ENCODE measurements at regions not wholly inside any gene's neighbourhood (a gene's known extent, or its start where the extent isn't known, plus 50 kb on each side); places are given as distances from the start of the nearest gene placed in this dataset.

DNA sequence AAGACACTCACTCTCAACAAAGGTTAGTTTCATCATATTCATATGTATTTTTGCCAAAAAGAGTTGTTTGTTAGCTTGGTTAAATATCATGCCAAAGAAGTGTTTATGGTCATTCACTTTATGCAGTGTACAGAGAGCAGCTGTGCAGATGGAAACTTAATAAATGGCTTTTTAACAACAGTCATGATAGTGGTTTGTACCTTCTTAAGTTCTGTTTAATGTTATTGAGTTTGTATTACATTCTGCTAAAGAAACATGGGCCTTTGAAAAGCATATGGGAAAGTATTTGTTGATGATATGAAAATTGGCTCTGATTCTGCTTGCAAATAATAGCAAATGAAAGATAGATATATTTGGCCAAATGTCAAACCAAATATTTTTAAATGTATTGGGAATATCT is 607.3 kb downstream of the NCAM2 start:
- DNase-seq, result no peak

DNA sequence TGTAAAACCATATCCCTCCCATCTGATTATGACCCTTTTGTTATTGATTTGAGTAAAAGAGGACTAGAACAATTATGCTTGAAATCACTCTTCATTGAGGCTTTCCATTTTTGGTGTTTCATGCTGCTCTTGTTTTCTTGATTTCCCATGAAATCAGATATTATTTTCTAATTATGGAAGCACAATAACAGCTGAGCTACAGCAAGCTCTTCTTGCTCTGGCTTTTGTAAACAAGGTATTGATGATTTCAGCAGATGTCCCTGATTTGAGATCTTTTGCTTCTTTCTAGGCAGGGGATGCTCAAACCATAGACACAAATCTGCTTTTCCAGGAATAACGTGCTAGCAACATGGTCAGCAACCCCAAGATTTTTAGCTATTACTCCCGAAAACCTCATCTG is 607.8 kb downstream of the NCAM2 start:
- no peak for DNase-seq

DNA sequence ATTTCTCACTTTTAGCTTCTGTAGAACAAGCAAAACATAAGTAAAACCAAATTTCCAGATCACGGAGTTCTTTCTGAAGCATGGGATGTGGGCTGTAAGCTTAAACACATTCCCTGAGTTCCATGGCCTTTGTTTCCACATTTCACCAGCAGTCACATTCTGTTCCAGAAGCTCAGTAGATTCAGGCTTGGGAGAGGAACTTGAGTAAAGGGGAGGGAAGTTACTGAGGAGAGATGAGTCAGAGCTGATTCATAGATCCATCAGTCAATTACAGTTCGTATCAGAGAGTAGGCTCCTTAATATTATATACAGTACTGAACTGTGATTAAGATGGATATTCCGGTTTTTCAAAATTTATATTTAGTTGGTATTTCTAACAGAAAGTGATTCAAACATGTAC is 614.3 kb downstream of the NCAM2 start:
- DNase-seq, result peak in 1 of 2 experiments; percentile 2

DNA sequence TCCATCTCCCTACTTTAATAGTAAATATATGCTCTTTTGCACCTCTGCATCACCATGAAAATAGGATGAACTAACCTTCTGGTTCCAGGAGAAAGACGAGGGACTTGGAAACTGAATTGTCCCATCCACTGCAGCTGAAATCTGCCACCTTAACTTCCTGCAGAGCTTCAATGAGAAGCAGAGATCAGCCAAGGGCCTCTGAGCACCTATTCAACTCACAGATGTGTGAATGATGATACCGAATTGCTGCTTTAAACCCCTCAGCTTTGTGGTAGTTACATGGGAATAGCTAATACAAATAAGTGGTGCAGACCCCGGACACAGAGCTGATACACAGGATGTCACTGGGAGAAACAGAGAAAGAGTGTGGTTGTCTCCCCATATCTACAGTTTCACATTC is 616.8 kb downstream of the NCAM2 start:
- no peak for DNase-seq

DNA sequence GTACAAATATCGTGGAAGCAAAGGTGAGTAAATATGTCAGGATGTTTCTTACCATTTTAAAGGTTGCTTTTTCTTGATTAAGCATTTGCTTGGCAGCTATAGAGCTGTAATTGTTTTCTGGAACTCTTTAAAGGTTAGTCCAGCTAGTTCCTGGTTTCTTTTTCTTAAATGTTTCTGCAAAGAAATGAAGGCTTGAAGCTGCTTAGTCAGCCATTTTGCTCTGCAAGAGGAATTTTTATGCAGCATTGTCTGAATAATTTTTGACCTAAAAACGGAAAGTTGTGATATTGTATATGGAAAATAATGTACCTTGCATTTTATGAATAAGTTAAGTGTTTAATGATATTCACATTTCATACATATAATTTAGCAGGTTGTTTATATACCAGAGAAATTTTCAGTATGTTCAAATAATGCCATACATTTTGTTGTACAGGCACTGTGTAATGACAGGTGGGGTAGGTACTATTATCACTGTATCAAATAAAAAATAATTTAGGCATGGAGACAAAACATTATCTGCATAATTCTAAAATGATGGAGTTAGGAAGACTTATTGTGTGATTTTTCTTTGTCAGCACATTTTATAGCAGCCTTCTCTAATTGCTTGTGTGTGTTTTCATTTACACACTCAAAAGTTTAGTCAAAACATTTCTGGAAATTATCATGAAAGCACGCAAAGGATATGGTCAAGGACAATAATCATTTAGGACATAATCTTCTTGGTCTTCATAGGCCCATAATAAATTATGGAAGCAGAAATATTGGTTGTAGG is 624.4 kb downstream of the NCAM2 start:
- no peak for DNase-seq

DNA sequence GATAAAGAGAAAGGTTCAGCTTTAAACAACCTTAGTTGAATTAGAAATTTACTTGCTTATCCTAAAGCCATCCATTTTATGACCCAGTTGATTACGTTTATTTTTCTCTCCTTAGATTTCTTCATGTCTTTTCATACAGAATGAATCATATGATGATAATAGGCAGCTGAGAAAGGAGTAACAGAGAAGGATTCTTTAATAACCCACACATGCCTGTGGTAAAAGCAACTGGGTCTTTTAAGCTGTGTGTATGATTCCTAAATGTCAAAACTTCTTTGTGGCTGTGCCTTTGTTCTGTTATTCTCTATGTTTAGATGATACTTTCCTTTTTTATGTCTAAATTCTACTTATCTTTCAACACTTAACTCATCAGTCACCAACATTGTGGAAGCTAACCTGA is 626.5 kb downstream of the NCAM2 start:
- DNase-seq, result no peak

DNA sequence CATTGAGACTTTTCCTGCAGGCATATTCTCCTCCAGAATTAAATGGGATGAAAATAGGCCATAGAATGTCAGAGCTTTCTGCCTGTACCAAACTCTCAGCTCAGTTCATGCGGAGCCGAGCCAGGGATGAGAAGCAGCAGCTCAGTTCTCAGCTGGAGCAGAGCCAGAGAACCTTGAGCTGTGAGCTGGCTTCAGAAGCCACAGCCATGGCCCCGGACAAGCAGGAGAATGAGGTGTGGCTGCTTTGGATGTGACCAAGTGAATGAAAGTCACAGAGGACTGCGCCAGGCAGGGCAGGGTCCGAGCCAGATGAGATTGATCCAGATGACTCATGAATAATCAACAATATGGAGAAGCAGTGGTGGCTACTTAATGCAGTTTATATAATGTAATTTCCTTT is 633.8 kb downstream of the NCAM2 start:
- DNase-seq, result peak; percentile 8 to 42

DNA sequence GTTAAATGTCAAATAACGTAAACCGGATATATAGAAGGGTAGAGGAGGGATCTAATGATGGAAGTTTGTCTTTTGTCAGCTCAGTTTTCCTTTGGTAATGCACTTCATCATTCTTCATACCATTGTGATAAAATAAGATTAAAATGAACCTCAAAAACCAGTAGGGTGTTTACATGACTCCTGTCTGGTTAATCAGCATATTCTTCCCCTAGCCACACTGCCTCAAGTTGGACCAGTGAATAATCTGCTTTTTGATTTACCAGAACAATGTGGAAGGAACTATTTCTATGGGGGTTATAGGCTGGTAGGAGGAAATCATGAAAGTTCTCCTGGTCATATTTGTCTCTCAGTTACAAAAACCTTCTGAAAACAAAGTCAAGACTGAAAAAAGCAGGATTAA is 634.7 kb downstream of the NCAM2 start:
- DNase-seq, result no peak

DNA sequence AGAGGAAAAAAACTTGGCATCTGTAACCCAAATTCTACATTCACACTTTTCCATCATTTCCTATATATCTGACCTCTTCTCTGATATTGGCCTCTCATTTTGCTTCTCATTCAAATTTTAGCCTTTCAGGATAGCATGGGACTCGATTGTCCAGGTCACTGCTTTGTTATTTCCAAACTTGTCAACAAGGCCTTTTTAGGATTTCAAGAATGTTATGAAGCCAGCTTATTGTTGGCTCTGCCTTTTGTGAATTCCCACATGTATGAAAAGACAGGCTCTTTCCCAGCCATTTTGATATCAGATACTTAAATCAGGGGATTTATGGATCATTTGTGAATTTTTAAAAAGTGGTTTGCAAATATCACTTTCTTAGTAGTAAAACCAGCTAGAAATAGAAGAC is 663.5 kb downstream of the NCAM2 start:
- no peak for DNase-seq

DNA sequence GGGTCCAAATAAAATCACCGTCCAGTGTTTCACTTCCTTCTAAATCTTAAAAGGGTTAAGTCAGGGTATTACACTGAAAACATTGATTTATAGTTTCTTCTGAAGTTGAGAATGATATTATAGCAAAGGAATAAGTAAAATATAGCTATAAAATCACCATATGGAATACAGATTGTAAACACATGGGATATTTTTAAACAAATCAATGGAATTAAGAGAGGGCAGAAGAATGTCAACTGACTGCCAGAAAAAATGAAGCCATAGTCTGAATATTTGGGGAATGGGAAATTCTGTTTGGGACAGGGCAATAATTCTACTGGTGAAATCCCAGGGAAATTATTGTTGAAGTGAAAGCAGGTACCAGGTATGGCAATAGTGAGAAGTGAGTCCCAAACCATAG is 664.6 kb downstream of the NCAM2 start:
- DNase-seq, result no peak

DNA sequence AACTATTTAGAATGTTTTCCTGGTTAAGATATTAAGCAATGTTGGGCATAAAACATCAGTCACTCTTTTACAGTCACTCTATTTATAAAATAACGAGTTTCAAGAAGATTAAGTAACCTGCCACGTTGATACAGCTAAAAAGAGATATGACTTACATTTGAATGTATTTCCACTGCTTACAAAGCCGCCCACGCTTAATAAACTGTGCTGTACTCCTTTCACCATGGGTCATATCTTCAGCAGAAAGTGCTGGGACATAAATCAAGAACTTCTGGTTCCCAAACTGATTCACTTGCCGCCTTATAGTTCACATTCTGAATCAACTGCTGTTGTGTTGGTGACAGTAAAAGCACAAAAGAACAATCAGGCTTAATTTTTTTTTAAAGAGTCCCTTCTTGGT is 666.7 kb downstream of the NCAM2 start:
- no peak for DNase-seq

DNA sequence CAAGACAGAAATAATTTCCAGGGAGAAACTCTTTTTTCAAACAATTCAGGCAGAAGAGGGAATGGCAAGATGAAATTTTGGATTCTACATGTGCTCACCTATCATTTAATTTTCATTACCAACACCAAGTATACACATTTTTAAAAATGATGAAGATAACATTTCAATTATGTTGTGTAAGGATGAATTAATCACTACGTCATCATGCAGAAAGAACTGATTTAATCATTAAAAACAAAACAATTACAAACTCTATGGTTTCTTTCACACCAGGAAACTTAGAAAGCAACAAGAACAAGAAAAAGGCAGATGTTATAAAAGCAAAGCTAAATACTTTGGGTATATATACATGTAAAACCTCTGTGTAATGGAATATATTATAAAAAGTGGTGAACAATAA is 668.5 kb downstream of the NCAM2 start:
- no peak for DNase-seq

DNA sequence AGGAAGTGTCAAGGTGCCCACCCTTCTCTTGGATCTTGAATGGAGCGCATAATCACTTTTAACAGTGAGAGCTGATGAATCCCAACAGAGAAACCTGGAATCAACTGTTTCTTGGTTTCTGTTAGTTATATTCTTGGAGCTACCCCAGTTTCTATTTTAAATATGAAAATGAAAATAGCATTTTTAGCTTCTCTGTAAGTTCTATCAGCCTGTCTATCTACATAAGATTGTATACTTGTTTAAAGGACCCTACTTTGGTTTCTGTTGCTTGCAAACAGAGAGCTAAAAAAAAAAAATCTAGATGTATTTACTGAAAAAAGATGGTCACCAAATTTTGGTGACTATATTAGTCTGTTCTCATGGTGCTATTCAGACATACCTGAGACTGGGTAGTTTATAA is 670.0 kb downstream of the NCAM2 start:
- DNase-seq, result no peak

DNA sequence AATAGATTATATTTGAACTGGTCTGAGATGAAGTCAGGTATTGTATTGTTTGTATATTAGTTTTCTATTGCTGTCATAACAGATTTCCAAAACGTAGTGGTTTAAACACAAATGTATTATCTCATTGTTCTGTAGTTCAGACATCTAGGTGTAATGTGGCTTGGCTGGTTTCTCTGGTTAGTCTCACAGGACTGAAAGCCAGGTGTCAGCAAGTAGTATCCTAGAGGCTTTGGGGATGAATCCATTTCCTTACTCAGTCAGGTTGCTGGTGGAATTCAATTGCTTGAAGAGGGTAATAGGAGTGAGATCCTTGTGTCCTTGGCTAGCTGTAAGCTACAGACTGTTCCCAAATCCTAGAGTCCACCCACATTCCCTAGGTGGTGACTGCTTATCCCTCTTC is 675.8 kb downstream of the NCAM2 start:
- no peak for DNase-seq

DNA sequence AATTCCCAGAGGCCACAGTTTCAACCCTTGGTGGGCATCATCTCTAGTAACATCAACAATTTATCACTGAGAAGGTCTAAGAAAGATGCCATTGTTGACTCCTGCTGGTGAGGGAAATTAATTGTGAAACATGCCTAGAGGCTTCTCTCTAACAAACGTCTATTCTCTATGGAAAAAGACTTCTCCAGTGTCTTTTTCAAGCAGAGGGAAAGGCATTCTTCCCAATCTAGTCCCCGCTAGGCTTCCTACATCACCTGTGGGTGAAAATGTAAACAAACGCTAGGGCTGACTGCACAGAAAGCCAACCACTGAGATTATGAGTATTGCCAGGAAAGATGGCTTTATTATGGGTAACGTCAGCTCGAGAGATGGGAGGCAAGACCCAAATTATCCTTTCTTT is 677.4 kb downstream of the NCAM2 start:
- no peak for DNase-seq

DNA sequence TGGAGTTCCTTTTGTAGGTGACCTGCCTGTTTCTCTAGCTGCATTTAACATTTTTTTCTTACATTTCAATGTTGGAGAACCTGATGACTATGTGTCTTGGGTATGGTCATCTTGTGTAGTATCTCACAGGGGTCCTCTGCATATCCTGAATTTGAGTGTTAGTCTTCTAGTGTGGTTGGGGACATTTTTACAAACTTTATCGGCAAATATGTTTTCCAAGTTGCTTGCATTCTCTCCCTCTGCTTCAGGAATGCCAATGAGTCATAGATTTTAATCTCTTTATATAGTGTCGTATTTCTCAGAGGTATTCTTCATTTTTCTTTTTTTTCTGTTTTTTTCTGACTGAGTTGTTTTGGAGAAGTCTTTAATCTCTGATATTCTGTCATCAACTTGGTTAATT is 684.0 kb downstream of the NCAM2 start:
- DNase-seq, result no peak

DNA sequence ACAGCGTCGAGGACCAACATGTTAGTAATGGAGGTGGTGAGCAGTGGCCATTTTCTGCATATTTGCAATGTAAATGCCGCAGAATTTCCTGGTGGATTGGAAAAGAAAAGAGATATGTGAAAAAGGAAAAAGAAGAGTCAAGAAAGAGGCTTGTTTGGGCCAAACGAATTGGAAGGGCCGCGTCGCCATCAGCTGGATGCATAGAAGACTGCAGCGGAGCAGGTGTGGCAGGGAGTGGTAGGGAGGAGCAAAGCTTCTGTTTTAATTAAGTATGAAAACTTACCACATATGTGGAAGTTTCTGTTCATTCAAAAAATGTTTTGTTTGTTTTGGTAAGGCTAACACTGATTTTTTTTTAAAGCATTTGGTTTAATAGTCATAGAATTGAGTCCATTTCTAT is 690.7 kb downstream of the NCAM2 start:
- peak in 1 of 2 experiments; percentile 13 for DNase-seq

DNA sequence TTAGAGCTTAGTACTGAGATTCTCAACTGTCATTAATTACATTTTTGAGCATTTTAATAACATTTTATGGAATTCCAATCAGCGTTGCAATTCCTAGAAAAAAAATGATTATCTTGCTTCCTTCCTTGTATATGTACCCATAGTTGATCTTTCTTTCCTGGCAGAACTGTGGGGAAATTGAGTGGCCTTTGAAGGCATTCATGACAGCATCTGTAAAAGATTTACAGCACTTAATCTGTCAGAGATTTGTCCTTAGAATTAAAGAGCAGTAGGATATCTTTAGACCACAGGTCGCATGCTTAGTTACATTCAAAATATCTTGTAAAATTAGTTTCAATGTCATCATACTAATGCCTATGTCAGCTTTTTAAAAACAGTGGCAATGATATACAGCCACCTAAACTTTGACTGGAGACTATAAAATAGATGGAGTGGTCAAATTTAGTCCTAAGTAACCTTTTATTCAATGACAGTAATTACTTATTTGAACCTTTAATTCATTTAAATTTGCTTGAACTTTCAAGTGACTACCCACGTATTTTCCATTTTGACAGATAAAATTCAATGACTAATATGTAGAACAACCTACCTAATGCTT is 692.0 kb downstream of the NCAM2 start:
- DNase-seq, result no peak

DNA sequence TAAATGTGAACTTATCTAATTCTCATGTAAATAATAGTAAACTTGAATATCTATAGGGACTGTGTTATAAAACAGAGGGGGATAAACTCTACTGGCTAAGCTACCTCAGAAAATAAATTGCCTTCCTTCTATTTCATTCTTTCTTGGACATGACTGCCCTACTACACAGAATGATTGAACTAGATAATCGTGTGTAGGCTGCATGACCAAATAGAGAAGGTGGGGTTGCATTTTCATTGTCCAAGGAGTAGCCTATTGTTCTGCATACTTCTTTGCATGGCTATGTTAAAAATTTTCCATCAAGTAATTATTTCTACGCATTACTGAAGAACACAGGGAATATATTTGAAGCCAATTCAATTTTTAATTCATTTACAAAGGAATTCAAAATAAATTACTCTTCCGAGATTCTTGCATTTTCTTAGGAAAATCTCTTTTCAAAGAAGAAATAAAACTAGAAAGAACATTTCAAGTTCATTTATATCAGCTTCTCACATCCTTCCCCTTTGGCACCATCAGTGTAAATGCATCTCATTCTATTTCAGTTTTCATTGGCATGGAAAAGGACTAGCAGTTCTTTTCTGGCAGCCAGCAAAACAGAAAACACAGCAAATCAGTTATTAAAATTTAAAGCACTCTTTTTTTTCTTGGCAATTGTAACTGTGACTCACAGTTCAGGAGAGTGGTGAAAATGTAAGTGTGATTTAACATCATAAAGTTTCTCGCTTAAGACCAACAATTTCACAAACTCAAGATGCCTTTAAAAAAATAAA is 714.7 kb downstream of the NCAM2 start:
- DNase-seq, result no peak

DNA sequence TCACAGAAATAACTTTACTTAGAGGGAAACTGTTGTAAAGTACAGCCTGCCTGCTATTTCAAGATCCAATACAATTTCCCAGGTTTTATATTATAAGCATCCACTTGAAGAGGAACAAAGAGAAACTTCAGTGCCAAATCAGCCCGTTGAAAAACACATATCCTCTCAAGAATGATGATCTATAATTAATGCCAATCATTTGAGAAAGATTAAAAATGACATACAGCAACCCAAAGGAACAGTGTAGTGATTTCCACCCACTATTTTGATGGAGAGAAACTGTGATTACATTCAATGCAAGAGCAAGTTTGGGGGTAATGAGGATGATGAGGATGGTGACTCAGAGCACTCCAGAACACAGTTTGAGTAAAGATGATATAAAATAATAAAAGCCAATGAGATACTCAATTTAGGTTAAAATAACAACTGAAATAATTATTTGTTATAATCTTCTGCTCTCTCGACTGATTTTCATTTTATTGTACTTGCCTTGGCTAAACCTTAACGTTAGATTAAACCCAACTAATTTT is 715.5 kb downstream of the NCAM2 start:
- no peak for DNase-seq

DNA sequence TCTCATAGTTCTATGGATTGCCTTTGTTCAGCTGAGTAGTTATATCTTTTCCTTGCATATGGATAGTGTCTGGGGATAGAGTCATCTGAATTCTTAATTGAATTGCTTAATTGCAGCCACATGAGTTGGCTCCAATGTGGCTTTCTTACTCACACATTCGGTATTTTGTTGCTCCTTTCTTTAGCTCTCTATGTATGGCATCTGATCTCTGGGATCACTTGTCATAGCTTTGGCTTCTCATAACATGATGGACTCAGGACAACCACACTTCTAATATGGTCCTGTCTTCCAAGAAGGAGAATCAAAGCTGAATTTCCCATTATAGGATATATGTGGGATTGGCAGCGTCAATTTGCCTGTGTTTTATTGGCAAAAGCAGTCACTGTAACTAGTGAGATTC is 716.2 kb downstream of the NCAM2 start:
- DNase-seq, result no peak

DNA sequence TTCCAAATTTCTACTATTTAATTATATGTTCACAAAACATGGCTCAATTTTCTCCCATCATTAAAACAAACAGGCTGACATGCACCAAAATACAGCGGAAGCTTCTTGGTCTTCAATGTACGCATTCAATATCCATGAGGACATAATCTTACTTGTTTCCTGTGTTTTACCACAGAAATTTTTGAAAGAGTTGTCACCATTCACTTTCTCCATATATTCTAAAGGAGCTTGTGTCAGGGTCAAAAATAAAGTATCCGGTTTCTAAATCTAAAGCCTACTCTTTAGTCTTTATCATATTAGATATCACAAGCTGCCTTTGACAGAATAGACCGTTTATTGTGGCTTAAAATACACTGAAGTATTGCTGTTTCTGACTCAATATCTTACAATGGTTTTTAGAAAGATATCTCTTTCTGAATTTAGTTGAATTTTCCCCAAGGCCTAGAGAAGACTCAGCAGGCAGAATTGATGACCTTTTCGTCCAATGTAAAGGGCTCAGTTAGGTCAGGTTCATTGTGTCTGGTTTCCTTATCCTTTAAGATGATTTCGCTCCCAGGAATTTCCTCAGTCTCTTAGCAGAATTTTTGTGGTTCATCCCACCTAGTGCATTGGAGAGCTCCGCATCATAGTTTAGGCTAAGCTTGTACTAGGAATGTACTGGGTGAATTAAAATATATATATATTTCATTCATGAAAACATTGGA is 717.2 kb downstream of the NCAM2 start:
- DNase-seq, result no peak

DNA sequence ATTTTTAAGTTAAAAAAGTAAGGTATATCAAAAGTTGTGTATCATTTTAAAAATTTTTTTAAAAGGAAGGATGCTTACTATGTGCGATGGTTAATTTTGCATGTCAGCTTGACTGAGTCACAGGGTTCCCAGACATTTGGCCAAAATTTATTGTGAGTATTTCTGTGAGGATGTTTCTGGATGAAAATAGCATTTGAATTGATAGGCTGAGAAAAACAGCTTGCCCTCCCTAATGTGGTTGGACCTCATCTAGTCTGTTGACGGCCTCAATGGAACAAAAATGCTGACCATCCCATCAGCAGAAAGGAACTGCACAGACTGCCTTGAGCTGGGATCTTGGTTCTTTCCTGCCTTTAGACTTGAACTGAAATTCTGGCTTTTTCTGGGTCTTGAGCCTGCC is 724.5 kb downstream of the NCAM2 start:
- no peak for DNase-seq
